GM10248 (cell line): ENCODE measurements at regions not wholly inside any gene's neighbourhood (a gene's known extent, or its start where the extent isn't known, plus 50 kb on each side); places are given as distances from the start of the nearest gene placed in this dataset.
"Not testable (repeated sequence)": the region's sequence is repeated elsewhere in the genome, so short reads cannot be mapped to it uniquely, and the experiment has no call there.

ENCODE experiments used
- CTCF ChIA-PET: fragments of 300-600 bp; sonication (Branson Sonifier 250); formaldehyde crosslinking; extraction: SDS; loops from one replicate; lab custom pipeline; 2021; ENCODE audit warnings: antibody characterized with exemption; lab: Yijun Ruan, JAX
- POLR2A ChIA-PET: fragments of 350-650 bp; sonication (Branson Sonifier 250); formaldehyde crosslinking; extraction: SDS; loops from one replicate; lab custom pipeline; 2020; ENCODE audit warnings: antibody characterized with exemption; lab: Yijun Ruan, JAX
- DNase-seq: peaks from one replicate; pipeline ENCODE4 v3.0.0; 2012; ENCODE audit errors: extremely low spot score

DNA sequence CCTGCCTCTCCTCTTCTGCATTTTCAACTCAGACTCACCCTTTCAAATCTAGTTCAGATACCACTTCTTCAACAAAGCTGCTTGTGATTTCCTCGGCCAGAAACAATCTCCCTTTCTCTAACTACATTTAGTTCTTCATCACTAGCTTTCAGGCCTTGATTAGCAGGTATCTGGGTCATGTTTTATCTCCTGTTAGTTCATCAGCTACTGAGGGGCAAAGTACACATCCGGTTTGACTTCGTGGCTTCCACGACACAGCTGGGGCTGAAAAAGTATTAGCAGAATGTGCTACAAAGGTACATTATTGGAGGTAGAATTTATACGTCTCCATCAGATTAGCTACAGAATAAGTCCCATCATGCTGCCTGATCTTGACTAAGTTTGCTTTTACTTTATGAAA lies 197.2 kb upstream of the PRKX start:
- CTCF ChIA-PET, DNase-seq, POLR2A ChIA-PET: not testable (repeated sequence)

DNA sequence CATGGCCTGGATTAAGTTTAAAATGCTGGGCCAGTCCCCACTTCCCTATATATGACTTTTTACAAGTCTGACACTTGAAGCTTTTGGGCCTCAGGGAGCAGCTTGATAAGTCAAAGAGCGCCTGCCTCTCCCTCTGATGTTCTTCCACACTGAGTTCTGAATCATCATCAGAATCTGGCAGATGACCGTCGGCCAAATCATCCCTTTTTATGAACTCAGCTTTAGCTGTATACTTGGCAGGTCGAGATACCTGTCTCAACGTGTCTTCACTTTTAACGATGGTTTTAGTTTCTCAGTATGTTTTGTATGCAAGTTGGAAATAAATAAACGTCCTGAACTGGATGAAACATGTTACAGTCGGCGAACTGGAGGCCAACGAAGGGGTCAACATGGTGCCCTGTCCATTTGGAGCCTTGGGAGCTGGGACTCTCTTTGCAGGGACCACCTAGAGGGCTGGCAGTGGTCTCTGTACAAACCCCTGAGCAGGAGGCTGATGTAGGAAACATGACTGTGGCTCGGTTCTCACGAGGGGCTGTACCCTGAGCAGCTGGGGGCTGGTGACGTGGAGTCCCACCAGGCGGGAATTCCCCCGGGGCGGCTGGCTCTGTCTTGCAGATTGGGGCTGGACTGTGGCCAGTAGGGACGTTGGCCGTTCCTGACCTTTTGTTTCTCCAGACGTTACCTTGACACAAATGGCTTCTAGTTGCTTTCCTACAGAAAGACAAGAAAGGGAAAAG lies 192.2 kb upstream of the PRKX start:
- CTCF ChIA-PET, POLR2A ChIA-PET, DNase-seq: not testable (repeated sequence)

DNA sequence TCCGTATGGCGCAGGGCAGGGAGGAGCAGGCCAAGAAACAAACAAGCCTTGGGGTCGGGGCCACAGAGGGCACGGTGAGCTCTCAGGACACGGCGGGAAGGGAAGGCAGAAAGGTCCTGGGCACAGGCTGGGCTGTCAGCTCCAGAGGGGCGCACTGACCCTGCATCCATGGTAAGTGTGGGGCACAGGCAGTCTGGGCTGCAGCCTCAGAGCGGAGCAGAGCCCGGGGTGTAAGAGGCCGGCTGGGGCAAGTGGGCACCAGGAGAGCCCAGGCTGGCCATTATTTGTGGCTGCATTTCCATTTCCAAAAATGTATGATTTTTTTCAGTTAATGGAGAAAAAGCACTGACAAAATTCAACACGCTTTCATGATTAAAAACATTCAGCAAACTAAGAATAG lies 188.8 kb upstream of the PRKX start:
- DNase-seq, CTCF ChIA-PET, POLR2A ChIA-PET: not testable (repeated sequence)

DNA sequence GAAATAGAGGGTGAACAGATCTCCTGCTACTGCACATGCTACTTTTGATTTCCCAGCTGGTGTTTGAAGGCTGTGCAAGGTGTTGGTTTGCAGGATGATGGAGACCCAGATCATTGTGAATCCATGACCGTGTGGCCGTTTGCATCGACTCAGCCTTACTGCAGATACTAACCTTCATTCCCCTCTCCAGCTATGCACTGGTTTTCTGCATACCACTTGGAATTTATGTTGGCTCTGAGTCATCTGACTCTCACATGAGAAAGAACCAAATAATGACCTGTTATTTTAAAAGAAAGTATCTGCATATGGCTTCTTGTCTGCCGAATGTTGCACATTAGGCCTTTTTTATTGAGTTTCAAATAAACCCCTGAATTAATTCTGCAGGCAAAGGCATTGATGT lies 183.3 kb upstream of the PRKX start:
- POLR2A ChIA-PET, CTCF ChIA-PET, DNase-seq: not testable (repeated sequence)

DNA sequence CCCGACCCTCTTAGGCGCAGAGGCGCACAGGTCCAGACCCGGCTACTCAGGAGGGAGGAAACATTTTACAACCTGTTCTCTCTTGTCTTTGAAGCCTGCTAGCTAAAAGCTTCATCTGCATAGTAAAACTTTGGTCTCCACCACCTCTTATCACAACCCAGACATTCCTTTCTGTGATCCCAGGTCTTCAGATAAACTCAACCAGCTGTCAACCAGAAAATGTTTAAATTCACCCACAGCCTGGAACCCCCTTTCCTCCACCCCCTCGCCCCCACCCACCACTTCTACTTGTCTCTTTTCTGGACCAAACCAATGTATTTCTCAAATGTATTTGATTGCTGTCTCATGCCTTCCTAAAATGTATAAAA lies 169.1 kb upstream of the PRKX start:
- POLR2A ChIA-PET, DNase-seq, CTCF ChIA-PET: not testable (repeated sequence)

DNA sequence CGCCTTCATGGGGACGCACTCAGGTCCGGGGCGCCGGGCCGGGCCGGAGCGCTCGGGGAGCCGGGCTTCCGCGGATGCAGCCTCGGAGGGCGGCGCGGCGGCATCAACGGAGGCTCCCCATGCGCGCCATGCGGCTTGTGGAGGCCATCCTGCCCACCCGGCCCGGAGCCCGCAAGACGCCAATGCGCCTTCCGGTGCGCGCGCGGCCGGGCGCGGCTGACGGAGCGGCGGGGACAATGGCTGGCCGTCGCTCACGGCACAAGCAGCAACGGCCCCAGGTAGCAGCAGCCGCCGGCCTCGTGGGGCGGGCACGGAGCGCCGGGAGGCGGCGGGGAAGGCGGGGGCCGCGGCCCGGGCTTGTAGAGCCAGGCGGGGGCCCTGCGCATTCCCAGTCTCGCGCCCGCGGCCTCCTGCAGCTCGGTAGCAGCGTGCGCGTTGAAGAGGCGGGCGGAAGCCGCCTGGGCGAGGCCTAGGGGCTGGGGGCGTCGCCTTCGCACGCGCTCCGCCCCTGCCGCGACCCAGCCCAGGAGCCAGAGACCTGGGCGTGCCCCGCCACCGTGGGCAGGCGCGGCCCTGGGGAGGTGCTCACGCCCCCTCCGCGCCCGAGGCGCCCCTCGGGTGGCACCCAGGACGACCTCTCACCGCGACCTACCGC lies 168.6 kb upstream of the PRKX start:
- POLR2A ChIA-PET, DNase-seq, CTCF ChIA-PET: not testable (repeated sequence)

DNA sequence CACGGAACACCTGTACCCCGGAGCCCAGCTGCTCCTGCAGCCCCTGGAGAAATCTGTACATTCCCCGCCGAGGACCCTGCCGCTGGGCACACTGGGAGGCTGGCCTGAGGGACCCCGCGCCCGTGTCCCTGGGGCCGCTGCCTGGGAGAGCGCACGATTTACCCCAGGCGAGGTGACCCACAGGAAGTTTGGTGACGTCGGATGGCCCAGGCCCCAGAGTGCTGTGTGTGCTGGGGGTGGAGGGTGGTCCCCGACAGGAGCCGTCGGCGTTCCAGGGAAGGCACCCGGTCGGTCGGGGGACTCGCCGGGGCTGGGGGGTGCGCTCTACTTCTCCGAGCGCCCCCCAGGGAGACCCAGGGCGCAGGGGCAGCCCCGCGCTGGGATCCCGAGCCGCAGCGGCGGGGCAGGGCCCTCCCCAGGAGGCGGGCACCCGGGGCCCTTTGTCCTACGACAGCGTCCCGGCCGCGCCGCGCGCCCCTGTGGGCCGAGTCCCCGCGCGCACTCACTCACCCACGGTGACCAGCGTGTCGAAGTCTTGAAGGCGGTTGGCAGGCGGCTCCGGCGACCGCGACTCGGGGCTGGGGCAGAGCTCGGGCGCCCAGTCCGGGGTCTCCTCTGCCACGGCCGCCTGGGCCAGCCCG lies 167.9 kb upstream of the PRKX start:
- DNase-seq, POLR2A ChIA-PET, CTCF ChIA-PET: not testable (repeated sequence)

DNA sequence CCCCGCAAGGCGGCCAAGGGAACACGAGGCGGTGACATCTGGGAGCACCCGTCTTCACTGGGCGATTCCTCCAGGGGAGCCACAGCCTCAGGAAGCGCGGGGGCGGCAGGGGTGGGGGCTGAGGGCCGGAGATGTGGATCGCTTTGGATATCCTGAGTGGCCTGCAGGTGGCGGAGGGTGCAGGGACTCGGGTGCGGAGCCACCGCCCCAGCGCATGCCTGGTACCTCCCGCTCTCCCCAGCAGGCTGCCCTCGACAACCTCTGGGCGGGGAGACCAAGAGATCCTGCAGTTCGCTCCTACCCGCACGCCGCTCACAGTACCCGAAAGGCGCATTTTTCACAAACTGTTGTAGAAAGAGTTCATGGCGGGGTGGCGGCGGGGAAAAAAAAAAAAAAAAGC lies 162.9 kb upstream of the PRKX start:
- CTCF ChIA-PET, POLR2A ChIA-PET, DNase-seq: not testable (repeated sequence)

DNA sequence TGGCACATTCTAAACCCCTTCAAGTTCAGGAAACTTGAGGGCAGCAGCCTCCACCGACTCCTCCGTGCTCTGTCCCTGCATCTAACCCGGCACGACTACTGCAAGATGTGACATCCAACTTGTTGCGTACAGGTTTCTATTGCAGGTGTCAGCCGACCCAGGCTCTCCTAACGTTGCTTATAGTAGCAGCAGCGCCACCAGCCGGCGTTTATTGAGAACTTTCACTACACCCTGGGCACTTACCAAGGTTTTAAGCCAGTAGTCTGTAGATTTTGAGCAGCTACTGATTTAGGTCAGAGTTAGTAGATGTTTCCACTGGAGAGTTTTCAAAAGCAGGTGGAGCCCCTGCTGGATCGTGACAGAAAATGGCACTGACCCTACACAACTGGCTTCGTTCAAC lies 162.2 kb upstream of the PRKX start:
- POLR2A ChIA-PET, CTCF ChIA-PET, DNase-seq: not testable (repeated sequence)

DNA sequence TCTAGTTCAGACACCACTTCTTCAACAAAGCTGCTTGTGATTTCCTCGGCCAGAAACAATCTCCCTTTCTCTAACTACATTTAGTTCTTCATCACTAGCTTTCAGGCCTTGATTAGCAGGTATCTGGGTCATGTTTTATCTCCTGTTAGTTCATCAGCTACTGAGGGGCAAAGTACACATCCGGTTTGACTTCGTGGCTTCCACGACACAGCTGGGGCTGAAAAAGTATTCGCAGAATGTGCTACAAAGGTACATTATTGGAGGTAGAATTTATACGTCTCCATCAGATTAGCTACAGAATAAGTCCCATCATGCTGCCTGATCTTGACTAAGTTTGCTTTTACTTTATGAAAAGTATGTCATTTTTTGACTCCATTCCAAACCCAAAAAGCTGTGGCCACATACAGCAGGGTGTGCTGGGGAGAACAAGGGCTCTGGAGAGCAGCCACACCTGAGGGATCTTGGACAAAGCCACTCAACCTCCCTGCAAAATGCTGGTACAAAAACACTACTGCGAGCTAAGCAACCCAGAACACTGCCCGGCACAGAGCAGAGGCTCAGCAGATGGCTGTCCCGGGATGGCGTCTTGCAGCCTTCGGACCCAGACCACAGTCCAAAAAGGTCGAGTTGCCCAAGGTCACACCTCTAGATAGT lies 158.9 kb upstream of the PRKX start:
- DNase-seq, POLR2A ChIA-PET, CTCF ChIA-PET: not testable (repeated sequence)

DNA sequence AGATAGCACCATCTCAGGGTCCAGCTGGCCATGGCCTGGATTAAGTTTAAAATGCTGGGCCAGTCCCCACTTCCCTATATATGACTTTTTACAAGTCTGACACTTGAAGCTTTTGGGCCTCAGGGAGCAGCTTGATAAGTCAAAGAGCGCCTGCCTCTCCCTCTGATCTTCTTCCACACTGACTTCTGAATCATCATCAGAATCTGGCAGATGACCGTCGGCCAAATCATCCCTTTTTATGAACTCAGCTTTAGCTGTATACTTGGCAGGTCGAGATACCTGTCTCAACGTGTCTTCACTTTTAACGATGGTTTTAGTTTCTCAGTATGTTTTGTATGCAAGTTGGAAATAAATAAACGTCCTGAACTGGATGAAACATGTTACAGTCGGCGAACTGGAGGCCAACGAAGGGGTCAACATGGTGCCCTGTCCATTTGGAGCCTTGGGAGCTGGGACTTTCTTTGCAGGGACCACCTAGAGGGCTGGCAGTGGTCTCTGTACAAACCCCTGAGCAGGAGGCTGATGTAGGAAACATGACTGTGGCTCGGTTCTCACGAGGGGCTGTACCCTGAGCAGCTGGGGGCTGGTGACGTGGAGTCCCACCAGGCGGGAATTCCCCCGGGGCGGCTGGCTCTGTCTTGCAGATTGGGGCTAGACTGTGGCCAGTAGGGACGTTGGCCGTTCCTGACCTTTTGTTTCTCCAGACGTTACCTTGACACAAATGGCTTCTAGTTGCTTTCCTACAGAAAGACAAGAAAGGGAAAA lies 153.8 kb upstream of the PRKX start:
- CTCF ChIA-PET, POLR2A ChIA-PET, DNase-seq: not testable (repeated sequence)

DNA sequence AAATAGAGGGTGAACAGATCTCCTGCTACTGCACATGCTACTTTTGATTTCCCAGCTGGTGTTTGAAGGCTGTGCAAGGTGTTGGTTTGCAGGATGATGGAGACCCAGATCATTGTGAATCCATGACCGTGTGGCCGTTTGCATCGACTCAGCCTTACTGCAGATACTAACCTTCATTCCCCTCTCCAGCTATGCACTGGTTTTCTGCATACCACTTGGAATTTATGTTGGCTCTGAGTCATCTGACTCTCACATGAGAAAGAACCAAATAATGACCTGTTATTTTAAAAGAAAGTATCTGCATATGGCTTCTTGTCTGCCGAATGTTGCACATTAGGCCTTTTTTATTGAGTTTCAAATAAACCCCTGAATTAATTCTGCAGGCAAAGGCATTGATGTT lies 144.9 kb upstream of the PRKX start:
- DNase-seq, CTCF ChIA-PET, POLR2A ChIA-PET: not testable (repeated sequence)

DNA sequence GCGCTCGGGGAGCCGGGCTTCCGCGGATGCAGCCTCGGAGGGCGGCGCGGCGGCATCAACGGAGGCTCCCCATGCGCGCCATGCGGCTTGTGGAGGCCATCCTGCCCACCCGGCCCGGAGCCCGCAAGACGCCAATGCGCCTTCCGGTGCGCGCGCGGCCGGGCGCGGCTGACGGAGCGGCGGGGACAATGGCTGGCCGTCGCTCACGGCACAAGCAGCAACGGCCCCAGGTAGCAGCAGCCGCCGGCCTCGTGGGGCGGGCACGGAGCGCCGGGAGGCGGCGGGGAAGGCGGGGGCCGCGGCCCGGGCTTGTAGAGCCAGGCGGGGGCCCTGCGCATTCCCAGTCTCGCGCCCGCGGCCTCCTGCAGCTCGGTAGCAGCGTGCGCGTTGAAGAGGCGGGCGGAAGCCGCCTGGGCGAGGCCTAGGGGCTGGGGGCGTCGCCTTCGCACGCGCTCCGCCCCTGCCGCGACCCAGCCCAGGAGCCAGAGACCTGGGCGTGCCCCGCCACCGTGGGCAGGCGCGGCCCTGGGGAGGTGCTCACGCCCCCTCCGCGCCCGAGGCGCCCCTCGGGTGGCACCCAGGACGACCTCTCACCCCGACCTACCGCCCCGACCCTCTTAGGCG lies 130.2 kb upstream of the PRKX start:
- CTCF ChIA-PET, POLR2A ChIA-PET, DNase-seq: not testable (repeated sequence)

DNA sequence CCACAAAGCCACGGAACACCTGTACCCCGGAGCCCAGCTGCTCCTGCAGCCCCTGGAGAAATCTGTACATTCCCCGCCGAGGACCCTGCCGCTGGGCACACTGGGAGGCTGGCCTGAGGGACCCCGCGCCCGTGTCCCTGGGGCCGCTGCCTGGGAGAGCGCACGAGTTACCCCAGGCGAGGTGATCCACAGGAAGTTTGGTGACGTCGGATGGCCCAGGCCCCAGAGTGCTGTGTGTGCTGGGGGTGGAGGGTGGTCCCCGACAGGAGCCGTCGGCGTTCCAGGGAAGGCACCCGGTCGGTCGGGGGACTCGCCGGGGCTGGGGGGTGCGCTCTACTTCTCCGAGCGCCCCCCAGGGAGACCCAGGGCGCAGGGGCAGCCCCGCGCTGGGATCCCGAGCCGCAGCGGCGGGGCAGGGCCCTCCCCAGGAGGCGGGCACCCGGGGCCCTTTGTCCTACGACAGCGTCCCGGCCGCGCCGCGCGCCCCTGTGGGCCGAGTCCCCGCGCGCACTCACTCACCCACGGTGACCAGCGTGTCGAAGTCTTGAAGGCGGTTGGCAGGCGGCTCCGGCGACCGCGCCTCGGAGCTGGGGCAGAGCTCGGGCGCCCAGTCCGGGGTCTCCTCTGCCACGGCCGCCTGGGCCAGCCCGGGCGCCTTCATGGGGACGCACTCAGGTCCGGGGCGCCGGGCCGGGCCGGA lies 129.5 kb upstream of the PRKX start:
- POLR2A ChIA-PET, CTCF ChIA-PET, DNase-seq: not testable (repeated sequence)

DNA sequence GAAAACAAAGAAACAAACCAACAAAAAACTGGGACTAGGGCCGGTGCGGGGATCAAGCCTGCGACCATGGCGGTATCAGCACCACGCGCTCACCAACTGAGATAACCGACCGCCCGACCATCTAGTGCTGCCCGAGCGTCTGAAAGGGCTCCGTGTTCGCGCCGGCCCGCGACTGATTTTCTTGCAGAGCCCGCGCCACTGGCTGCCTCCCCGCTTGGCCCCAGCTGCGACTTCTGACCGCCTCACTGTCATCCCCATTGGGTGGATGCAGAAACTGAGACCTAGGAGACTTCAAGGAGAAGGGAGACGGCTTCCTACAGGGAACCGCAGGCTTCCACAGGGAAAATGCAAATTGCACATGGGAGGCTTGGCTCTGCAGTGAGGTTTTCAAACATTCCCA lies 125.3 kb upstream of the PRKX start:
- CTCF ChIA-PET, POLR2A ChIA-PET, DNase-seq: not testable (repeated sequence)

DNA sequence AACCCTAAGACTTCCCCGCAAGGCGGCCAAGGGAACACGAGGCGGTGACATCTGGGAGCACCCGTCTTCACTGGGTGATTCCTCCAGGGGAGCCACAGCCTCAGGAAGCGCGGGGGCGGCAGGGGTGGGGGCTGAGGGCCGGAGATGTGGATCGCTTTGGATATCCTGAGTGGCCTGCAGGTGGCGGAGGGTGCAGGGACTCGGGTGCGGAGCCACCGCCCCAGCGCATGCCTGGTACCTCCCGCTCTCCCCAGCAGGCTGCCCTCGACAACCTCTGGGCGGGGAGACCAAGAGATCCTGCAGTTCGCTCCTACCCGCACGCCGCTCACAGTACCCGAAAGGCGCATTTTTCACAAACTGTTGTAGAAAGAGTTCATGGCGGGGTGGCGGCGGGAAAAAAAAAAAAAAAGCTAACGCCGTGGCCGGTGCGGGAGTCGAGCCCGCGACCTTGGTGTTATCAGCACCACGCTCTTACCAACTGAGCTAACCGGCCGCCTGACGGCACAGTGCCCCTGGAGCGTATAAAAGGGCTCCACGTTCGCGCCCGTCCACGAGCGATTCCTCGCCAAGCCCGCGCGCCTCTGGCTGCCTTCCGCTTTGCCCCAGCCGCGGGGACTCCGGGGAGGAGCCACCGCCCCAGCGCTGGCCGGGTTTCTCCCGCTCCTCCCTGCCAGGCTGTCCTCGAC lies 124.7 kb upstream of the PRKX start:
- DNase-seq, CTCF ChIA-PET, POLR2A ChIA-PET: not testable (repeated sequence)
